H9 (cell line): ENCODE measurements at regions not wholly inside any gene's neighbourhood (a gene's known extent, or its start where the extent isn't known, plus 50 kb on each side); places are given as distances from the start of the nearest gene placed in this dataset.

ENCODE experiments used
- DNase-seq: peaks from one replicate; pipeline ENCODE4 v3.0.0-alpha.2; 2017
- H2AFZ ChIP-seq: one replicate; pipeline ENCODE4 v1.6.1; 2013; ENCODE audit warnings: mild to moderate bottlenecking, low read length, control low read depth, moderate library complexity
- H2AK5ac ChIP-seq: 2 replicates; pipeline ENCODE4 v1.6.1; 2013; ENCODE audit warnings: low read length, control low read depth, mixed read lengths; ENCODE audit not compliant: insufficient read length
- H2BK120ac ChIP-seq: one replicate; pipeline ENCODE4 v1.6.1; 2013; ENCODE audit warnings: low read depth, mild to moderate bottlenecking, low read length, control low read depth, inconsistent platforms; ENCODE audit not compliant: poor library complexity, severe bottlenecking
- H2BK12ac ChIP-seq: 2 replicates; pipeline ENCODE4 v1.6.1; 2013; ENCODE audit warnings: low read length, control low read depth, mixed read lengths, low read depth; ENCODE audit not compliant: insufficient read length
- H2BK15ac ChIP-seq: 2 replicates; pipeline ENCODE4 v1.6.1; 2013; ENCODE audit warnings: low read depth, low read length, control low read depth
- H2BK20ac ChIP-seq: one replicate; pipeline ENCODE4 v1.6.1; 2013; ENCODE audit warnings: low read depth, mild to moderate bottlenecking, low read length, control low read depth, inconsistent platforms; ENCODE audit not compliant: poor library complexity, severe bottlenecking
- H2BK5ac ChIP-seq: 2 replicates; pipeline ENCODE4 v1.6.1; 2013; ENCODE audit warnings: low read length, control low read depth, mixed read lengths; ENCODE audit not compliant: insufficient read length
- H3K14ac ChIP-seq: 2 replicates; pipeline ENCODE4 v1.6.1; 2013; ENCODE audit warnings: low read length, control low read depth; ENCODE audit not compliant: insufficient read depth
- H3K18ac ChIP-seq: 2 replicates; pipeline ENCODE4 v1.6.1; 2013; ENCODE audit warnings: low read depth, mild to moderate bottlenecking, mixed read lengths, low read length, control low read depth; ENCODE audit not compliant: insufficient read length
- H3K23ac ChIP-seq: 2 replicates; pipeline ENCODE4 v1.6.1; 2013; ENCODE audit warnings: low read length, control low read depth, mixed read lengths, low read depth; ENCODE audit not compliant: insufficient read length
- H3K23me2 ChIP-seq: 2 replicates; pipeline ENCODE4 v1.6.1; 2013; ENCODE audit warnings: low read depth, mild to moderate bottlenecking, mixed read lengths, low read length, control low read depth; ENCODE audit not compliant: insufficient read length, poor library complexity, severe bottlenecking
- H3K27ac ChIP-seq: 2 replicates; pipeline ENCODE4 v1.5.1; 2013; ENCODE audit warnings: low read length, control low read depth, mixed read lengths, low read depth; ENCODE audit not compliant: insufficient read length
- H3K27me3 ChIP-seq: 2 replicates; pipeline ENCODE4 v1.6.1; 2013; ENCODE audit warnings: low read length, control low read depth, inconsistent platforms; ENCODE audit not compliant: insufficient read depth
- H3K4ac ChIP-seq: 2 replicates; pipeline ENCODE4 v1.6.1; 2013; ENCODE audit warnings: low read depth, mild to moderate bottlenecking, control low read depth, inconsistent platforms, low read length, moderate library complexity
- H3K4me1 ChIP-seq: 2 replicates; pipeline ENCODE4 v1.6.1; 2013; ENCODE audit warnings: low read length, control low read depth, inconsistent platforms; ENCODE audit not compliant: insufficient read depth
- H3K4me2 ChIP-seq: 2 replicates; pipeline ENCODE4 v1.6.1; 2013; ENCODE audit warnings: low read length, control low read depth, mixed read lengths; ENCODE audit not compliant: insufficient read length, insufficient read depth
- H3K56ac ChIP-seq: 2 replicates; pipeline ENCODE4 v1.6.1; 2013; ENCODE audit warnings: low read depth, mild to moderate bottlenecking, mixed read lengths, low read length, control low read depth; ENCODE audit not compliant: insufficient read length
- H3K79me1 ChIP-seq: 2 replicates; pipeline ENCODE4 v1.6.1; 2013; ENCODE audit warnings: low read depth, mild to moderate bottlenecking, moderate library complexity, low read length, control low read depth, inconsistent platforms; ENCODE audit not compliant: insufficient read depth, poor library complexity, severe bottlenecking
- H3K79me2 ChIP-seq: 2 replicates; pipeline ENCODE4 v1.6.1; 2013; ENCODE audit warnings: low read length, control low read depth, inconsistent platforms; ENCODE audit not compliant: insufficient read depth
- H3K9ac ChIP-seq: 2 replicates; pipeline ENCODE4 v1.6.1; 2013; ENCODE audit warnings: low read length, control low read depth, mixed read lengths; ENCODE audit not compliant: insufficient read length; ENCODE audit errors: extremely low read depth
- H3K9me3 ChIP-seq: one replicate; pipeline ENCODE4 v1.6.1; 2013; ENCODE audit warnings: low read depth, low read length, inconsistent platforms; ENCODE audit not compliant: control insufficient read depth
- H3T11ph ChIP-seq: one replicate; pipeline ENCODE4 v1.6.1; 2013; ENCODE audit warnings: mild to moderate bottlenecking, low read length, control low read depth, inconsistent platforms
- H4K20me1 ChIP-seq: one replicate; pipeline ENCODE4 v1.6.1; 2013; ENCODE audit not compliant: control insufficient read depth, insufficient read length, insufficient read depth
- H4K5ac ChIP-seq: 2 replicates; pipeline ENCODE4 v1.6.1; 2013; ENCODE audit warnings: low read depth, mild to moderate bottlenecking, mixed read lengths, low read length, control low read depth; ENCODE audit not compliant: insufficient read length
- H4K8ac ChIP-seq: replicated peaks from 2 replicates; pipeline ENCODE4 v1.6.1; 2013; ENCODE audit warnings: low read length, control low read depth, mixed read lengths, low read depth; ENCODE audit not compliant: insufficient read length
- H4K91ac ChIP-seq: 2 replicates; pipeline ENCODE4 v1.6.1; 2013; ENCODE audit warnings: low read depth, mild to moderate bottlenecking, moderate library complexity, mixed read lengths, low read length, control low read depth; ENCODE audit not compliant: insufficient read length
- H3K27ac Mint-ChIP-seq, 3 experiments: 2 replicates in 2 of 3; 3 replicates in 1 of 3; pipeline ENCODE4 v1.8.0; 2020 to 2021; ENCODE audit warnings: mixed read lengths in 3 of 3, mild to moderate bottlenecking in 1 of 3, moderate library complexity in 1 of 3
- H3K27me3 Mint-ChIP-seq: 2 replicates; pipeline ENCODE4 v1.8.0; 2021; ENCODE audit warnings: low read depth, mild to moderate bottlenecking, moderate library complexity, mixed read lengths
- H3K36me3 Mint-ChIP-seq, 3 experiments: 2 replicates in 2 of 3; 3 replicates in 1 of 3; pipeline ENCODE4 v1.8.0; 2020 to 2021; ENCODE audit warnings: low read depth in 3 of 3, mixed read lengths in 3 of 3; ENCODE audit not compliant: insufficient read depth in 1 of 3
- H3K4me1 Mint-ChIP-seq, 2 experiments: 2 replicates each; pipeline ENCODE4 v1.8.0; 2020; ENCODE audit warnings: mixed read lengths in 2 of 2
- H3K4me3 Mint-ChIP-seq, 2 experiments: 2 replicates in 1 of 2; 3 replicates in 1 of 2; pipeline ENCODE4 v1.8.0; 2020 to 2021; ENCODE audit warnings: mild to moderate bottlenecking in 2 of 2, mixed read lengths in 2 of 2, moderate library complexity in 1 of 2
- H3K9me3 Mint-ChIP-seq, 2 experiments: 2 replicates in 1 of 2; 3 replicates in 1 of 2; pipeline ENCODE4 v1.8.0; 2020; ENCODE audit warnings: mild to moderate bottlenecking in 2 of 2, mixed read lengths in 2 of 2, moderate library complexity in 1 of 2
- WGBS: extraction: QIAGEN DNeasy Blood & Tissue Kit; methylation state at CpG from one replicate; pipeline ENCODE4 v1.1.7; 2013; ENCODE audit warnings: missing lambda C conversion rate, low lambda C conversion rate, mixed read lengths; ENCODE audit not compliant: insufficient read length; ENCODE audit errors: extremely low coverage; 5-methylcytosine and 5-hydroxymethylcytosine counted together
- TF ChIP-seq, protein P1 (sequence below): fragments of 200-600 bp; sonication (generic); conservative IDR thresholded peaks from 3 replicates; pipeline ENCODE4 v1.8.0; 2021; ENCODE audit warnings: antibody characterized with exemption, mild to moderate bottlenecking

DNA sequence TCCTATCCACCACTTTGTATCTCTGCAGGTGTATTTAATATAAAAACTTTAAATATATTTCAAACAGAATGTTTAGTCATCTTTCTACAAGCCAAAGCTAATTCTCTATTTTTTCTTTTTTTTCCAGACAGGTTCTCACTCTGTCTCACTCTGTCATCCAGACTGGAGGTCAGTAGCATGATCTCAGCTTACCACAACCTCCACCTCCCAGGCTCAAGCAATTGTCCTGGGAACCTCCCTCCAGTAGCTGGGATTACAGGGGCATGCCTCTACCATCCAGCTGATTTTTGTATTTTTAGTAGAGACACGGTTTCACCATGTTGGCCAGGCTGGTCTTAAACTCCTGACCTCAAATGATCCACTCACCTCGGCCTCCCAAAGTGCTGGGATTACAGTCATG, 202.6 kb downstream of the VGLL3 start:
- Mint-ChIP-seq H3K4me3 (no peak overlapping the region), H3K9me3 (no peaks in the 10 kb centered on the region), H3K27me3 (no peaks in the 10 kb centered on the region), H3K4me1 (peaks cover 0 to under 1% of the 10 kb centered on the region in 2 experiments; a peak in 3 of 4 replicates), H3K27ac (no peak overlapping the region), H3K36me3 (no peaks in the 10 kb centered on the region)
- Histone ChIP-seq H2BK120ac (no peak overlapping the region), H3K23ac (no peak overlapping the region), H4K5ac (no peak overlapping the region), H3K56ac (no peak overlapping the region), H2BK5ac (no peak overlapping the region), H4K20me1 (no peaks in the 10 kb centered on the region), H2AFZ (no peak overlapping the region), H2BK15ac (no peak overlapping the region), H2BK12ac (no peak overlapping the region), H3K79me2 (no peaks in the 10 kb centered on the region), H3K4me2 (no peak overlapping the region), H3K9me3 (no peaks in the 10 kb centered on the region), H3K18ac (no peak overlapping the region), H2AK5ac (no peak overlapping the region), H3K4ac (no peak overlapping the region), H4K91ac (no peak overlapping the region), H3K27ac (no peak overlapping the region), H3K79me1 (no peaks in the 10 kb centered on the region), H3K14ac (no peak overlapping the region), H3K23me2 (no peaks in the 10 kb centered on the region), H4K8ac (no peak overlapping the region), H3T11ph (no peak overlapping the region), H3K4me1 (no peaks in the 10 kb centered on the region), H3K27me3 (no peaks in the 10 kb centered on the region), H2BK20ac (no peak overlapping the region), H3K9ac (no peak overlapping the region)
- TF ChIP-seq, protein P1, sequence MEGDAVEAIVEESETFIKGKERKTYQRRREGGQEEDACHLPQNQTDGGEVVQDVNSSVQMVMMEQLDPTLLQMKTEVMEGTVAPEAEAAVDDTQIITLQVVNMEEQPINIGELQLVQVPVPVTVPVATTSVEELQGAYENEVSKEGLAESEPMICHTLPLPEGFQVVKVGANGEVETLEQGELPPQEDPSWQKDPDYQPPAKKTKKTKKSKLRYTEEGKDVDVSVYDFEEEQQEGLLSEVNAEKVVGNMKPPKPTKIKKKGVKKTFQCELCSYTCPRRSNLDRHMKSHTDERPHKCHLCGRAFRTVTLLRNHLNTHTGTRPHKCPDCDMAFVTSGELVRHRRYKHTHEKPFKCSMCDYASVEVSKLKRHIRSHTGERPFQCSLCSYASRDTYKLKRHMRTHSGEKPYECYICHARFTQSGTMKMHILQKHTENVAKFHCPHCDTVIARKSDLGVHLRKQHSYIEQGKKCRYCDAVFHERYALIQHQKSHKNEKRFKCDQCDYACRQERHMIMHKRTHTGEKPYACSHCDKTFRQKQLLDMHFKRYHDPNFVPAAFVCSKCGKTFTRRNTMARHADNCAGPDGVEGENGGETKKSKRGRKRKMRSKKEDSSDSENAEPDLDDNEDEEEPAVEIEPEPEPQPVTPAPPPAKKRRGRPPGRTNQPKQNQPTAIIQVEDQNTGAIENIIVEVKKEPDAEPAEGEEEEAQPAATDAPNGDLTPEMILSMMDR = no peak
- WGBS = no CpG with 5 or more reads among the region's 2 CpGs
- DNase-seq = no peak
